HG02763 (cell line): ENCODE measurements at regions not wholly inside any gene's neighbourhood (a gene's known extent, or its start where the extent isn't known, plus 50 kb on each side); places are given as distances from the start of the nearest gene placed in this dataset.

ENCODE experiments used
- ATAC-seq: cut with Tn5 transposase; IDR thresholded peaks from one replicate; pipeline ENCODE4 v1.9.1; 2021; ENCODE audit warnings: mild to moderate bottlenecking, moderate library complexity; ENCODE audit not compliant: unreplicated experiment

DNA sequence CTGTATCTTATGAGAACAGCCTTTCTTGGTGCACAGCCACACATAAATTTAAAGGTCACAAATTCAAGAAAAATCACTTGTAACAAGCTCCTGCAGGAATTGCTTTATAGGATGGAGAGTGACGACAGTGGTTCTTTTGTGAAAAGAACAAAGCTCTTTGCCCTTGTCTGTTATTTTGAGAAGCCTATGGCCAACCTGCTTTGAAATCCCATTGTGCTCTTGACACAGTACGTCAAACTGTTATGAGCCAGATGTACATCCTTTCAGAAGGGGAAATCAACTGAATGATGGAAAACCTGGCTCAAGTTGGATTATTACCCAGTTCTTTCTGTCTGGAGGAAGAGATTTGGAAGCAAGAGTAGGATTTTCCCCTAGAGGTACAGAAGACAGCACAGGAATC, 1454.2 kb downstream of the ARAP2 start:
- no peak for ATAC-seq

DNA sequence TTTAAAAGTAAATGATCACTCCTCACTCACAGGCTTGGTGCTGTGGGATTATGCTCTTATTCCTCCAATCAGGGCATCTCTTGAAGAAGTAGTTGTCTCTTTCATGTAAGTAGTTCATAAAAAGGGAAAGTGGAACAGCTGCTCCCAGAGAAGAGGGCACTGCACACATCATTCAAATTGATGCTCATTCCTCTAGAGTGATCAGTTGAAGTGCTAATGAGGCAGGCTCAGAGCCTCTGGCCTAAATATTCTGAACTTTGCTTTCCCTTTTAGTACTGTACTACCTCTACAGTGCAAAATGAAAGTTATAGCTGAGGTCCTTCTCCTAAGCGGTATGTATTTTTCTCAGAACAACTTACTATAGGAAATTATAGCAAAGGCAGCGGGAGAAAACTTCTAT, 1453.1 kb downstream of the ARAP2 start:
- no peak for ATAC-seq

DNA sequence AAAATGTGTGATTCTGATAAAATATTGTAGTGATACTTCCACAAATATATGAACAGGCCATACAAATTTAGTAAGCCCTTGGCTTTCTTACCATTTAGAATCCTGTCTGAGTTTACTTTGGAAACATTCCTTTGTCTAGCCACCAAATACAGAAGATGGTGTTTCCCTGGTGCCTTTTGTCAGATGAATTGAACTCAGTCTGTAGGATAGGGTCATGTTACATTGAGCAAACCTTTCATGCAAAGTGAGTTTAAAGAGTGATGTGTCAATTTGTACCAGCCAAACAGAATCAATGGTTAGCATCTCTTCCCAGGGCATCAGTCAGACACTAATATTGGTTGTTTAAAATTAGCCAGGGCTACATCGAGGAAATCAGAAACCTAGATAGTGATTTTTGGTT, 1443.4 kb downstream of the ARAP2 start:
- no peak for ATAC-seq

DNA sequence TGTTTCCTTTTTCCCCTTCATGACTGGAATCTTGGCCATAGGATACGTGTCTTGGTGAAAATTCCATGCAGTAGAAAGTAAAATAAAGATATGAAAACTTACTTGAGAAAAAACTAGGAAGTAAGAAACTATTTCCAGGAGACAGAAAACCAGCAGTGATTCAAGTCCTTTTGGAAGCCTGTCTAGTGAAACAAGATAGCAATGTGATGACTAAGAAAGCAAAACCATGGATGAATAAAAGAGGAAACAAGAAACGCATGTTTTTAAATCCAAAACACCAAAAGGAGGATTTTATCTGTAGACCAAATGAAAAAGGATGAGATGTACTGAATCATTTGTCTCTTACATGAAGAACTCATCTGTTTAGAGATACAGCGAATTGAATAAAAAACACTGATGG, 1430.0 kb downstream of the ARAP2 start:
- ATAC-seq, result no peak

DNA sequence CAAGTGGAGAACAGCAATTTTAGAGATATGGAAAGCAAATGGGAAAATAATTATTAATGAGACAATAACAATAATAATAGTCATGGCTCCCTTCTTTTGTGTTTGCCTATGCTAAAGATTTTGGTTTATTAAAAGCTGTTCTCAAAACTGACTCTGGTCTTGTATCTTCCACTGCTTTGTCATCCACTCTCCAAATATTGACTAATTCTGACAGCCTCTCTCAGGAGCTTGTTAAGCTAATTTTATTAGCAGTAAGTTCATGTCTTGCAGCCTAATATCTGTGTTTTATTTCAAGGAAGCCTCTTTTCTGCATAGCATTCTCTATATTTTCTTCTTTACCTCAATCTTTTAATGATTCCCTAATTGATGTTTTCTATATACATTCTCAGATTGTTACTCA, 1419.8 kb downstream of the ARAP2 start:
- ATAC-seq, result no peak

DNA sequence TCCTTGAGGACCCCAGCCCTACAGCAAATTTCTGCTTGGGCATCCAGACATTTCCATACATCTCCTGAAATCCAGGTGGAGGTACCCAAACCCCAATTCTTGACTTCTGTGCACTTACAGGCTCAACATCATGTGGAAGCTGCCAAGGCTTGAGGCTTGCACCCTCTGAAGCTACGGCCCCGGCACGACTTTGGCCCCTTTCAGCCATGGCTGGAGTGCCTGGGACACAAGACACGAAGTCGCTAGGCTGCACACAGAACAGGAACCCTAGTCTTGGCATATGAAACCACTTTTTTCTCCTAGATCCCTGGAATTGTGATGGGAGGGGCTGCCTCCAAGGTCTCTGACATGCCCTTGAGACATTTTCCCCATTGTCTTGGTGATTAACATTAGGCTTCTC, 1417.7 kb downstream of the ARAP2 start:
- ATAC-seq, result no peak

DNA sequence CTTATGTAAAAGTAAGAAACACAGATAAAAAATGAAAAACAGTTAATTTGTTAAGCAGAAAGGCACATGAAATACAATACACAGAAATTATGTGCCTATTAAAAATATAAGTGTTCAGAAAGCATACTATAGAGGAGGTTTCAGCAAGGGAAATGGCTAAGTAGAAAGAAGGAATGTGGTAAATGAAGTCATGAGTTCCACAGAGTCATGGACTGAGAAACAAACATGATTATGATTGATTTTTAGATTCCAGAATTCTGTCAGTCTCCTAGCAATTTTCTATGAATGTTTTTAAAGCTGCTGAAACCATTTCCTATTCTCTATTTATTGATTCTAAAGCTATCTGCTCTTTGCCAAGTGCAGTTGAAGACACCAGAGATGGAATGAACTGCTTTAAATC, 1398.4 kb downstream of the ARAP2 start:
- ATAC-seq, result no peak

DNA sequence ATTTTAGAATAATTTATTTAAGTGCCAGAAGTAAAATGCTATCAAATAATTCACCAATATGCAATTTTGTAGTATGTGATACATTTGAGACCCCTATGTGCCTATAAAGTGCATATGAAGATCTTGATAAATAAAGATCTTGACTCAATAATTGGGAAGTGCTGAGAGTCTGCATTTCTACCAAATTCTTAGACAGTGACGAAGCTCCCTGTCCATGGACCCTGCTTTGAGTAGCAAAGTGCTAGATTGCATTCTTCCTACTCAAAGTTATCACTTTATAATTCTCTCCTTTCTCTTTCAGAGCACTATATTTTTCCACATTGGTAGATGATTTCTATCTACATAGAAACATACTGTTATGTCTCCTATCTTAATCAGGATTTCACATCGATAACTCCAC, 1393.9 kb downstream of the ARAP2 start:
- ATAC-seq, result no peak

DNA sequence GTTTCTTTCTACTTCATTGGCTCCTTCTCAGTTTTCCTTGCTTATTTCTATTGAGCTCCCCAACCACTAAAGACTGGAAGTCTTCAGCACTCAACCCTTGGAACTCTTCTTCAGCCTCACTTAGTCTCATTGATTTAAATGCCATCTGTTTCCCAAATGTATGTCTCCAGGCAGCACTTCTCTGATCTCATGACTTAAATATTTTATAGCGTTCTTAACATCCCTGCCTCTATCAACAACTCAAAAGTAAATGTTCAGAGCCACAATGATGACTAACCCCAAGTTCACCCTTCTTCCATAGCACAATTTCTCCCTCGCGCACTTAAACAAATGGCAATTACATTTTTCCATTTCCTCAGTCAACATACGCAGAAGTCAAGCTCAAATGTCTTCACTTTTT, 1393.3 kb downstream of the ARAP2 start:
- no peak for ATAC-seq

DNA sequence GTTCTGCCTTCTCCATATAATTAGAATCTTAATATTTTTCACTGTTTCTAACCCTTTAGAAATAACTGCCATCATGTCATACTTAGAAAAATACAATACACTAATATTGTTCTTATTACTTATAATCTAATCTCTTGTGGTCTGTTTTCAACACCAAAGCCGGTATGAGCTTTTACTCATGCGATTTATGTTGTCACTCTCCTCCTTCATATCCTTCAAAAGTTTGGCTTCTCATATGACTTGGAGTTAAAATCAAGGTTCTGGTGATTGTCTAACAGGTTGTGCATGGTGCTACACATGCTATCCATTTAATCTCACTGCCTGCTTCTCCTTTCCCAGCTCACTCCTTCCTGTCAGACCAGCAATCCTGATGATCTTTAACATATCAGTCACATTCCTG, 1392.9 kb downstream of the ARAP2 start:
- ATAC-seq, result no peak

DNA sequence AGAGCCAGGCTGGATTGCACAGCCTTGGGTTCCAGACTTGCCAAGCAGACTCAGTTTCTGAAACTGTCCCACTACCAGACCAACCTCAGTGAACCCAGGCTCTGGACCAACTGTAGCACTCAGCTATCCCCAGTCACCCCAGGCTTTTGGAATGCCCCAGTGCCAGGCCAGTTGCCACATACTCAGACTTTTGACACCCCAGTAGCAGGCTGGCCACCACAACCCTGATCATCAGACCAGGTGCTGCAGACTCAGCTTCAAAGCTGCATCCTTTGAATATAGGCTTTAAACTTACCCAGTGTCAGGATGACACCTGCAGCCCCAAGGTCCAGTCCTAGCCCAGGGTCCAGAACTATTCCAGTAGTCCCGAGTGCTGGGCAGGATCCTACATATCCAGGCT, 1389.9 kb downstream of the ARAP2 start:
- no peak for ATAC-seq

DNA sequence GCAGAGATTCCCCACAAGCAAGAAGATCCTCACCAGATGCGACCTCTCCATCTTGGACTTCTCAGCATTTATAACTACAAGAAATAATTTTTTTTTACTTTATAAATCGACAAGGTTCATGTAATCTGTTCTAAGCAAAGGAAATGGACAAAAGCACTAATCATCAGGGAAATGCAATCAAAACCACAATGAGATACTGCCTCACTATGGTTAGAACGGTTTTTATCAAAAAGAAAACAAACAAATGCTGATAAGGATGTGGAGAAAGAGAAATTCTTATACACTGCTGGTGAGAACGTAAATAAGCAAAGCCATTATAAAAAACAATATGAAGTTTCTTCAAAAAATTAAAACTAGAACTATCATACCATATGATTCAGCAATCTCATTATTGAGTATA, 1382.6 kb downstream of the ARAP2 start:
- no peak for ATAC-seq

DNA sequence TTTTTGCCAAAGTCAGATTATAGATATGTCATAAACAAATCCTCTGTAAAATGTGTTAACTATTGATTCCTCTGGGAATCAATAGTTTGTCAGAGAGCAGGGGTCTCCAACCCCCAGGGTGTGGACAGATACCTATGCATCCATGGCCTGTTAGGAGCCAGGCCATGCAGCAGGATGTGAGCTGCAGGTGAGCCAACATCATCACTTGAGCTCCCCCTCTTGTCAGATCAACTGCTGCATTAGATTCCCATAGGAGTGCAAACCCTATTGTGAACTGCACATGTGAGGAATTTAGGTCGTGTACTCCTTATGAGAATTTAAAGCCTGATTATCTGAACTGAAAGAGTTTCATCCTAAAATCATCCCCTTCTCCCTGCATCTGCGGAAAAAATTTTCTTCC, 1365.4 kb downstream of the ARAP2 start:
- no peak for ATAC-seq

DNA sequence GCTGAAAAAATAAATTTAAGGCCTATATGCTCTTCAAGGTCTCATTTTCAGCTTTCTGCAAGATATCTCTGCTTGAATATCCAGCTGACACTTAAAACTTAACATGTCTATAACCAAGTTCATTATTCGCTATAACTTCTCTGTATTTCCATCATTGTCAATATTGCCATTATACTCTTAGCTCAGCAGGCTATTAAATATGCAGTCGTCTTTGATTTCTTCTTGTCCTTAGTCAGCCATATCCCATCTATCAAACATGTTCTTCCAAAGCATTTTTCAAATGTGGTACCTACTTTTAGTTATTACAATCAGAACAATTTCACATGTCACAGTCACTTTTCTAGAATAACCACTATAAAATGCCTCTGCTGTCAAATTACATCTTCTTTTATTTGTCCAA, 1364.1 kb downstream of the ARAP2 start:
- no peak for ATAC-seq

DNA sequence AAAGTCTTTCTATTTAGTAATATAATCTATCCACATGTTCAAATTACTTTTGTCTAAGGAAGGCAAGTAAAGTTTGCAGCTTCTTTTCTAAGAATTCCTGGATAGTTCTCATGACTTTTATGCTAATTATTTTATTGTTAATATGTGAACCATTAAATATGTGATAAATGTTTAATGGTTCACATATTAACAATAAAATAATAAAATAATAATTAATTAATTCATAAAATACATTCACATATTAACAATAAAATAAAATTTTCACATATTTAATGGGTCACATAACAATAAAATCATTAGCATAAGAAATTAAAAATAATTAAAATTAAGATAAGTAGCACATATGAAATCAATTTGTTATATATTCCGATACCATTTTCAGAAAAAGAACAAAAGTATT, 1352.4 kb downstream of the ARAP2 start:
- no peak for ATAC-seq

DNA sequence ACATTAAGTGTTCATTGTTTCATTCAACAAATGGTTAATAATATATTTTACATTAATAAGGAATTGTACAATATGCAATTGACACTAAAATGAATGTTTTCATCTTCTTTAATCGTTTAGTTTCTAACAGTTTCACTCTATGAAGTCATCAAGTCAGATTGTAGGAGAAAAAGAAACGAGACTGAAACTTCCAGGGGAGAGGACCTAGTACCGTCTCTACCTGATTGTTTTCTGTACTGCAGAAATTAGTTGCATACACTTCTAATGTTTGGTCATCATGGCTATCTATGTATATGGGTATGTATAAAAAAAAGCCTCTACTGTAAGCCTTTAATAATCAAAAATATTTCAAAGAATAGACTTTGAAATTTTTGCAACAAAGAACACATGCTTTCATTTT, 1350.9 kb downstream of the ARAP2 start:
- ATAC-seq, result no peak

DNA sequence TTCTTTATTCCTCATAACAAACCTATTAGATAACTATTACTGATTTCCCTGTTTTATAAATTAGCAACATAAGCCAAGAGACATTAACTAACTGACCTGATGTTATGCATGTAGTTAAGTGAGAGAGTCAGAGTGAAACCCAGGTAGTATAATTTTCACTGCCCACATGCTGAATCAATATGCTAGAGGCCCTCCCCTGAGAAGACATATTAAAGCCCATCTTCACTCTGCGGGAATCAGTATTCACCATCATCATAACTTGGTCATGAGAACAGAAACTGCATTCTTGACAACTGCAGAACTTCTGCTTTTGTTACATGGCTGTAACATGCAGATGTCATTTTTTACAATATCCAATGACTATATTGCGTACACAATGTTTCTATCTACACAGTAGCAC, 1324.3 kb downstream of the ARAP2 start:
- no peak for ATAC-seq

DNA sequence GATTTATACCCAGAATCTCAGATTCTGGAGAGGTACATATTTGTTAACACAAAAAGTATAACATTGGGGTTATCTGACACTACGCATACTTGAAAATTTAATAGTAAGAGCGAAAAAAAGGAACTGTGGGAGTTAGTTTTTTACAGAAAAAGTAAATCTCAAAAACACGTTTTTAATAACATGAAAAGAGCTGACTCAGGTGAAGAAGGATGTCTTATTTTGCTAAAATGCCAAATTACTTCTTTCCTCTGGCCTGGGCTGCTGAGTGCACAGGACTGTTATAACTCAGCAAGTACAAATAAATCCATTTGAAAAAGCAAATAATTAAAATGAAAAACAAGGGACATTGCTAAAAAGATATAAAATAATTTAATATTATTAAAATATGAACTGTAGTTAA, 1322.9 kb downstream of the ARAP2 start:
- no peak for ATAC-seq

DNA sequence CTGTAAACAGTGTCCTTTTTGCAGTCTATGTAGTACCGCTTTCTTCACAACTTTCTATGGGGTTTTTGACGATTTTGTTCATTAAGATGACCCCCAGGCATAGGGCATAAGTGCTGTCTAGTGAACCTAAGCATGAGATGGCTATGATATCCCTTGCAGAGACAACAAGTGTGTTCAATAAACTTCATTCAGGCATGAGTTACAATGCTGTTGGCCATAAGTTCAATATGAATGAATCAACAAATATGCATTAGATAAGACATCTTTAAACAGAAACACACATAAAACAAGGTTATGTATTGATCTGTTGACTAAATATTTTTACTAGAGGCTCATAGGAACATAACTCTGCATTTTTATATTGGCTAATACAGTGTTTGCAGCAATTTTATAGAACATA, 1322.0 kb downstream of the ARAP2 start:
- ATAC-seq, result no peak

DNA sequence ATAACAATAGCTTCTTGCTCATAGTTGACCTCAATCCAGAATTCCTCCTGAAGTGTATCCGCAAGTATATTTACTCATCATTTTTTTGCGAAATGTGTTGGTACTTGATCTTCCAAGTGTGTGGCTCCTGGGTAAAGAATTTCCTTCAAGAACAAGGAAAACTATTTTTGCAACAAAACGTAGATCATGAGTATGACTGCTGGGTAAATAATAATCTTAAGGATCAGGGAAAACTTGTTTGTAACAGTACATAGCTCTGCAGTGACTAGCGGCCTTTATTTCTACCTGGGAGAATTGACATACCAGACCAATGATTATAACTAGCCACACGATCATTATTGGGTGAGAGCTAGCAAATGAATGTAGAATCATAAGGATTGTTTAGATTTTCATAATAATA, 1311.7 kb downstream of the ARAP2 start:
- no peak for ATAC-seq

DNA sequence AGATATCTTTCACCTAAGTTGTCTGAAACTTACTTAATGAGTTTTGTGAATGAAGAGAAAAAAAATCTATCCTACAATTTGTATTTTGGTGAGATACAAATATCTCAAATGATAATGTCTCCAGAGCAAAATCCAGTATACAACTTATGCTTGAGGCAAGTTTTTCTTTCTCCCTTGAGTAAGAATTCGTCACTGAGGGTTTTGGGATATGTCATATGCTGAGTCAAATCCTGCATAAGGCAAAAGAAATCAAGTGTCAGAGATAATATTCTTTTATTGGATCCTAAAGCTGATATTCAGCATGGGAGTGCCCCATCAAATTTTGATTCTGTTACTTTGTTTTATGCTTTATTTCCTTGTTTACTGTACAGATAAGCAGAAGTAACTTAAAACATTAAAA, 1308.6 kb downstream of the ARAP2 start:
- ATAC-seq, result no peak

DNA sequence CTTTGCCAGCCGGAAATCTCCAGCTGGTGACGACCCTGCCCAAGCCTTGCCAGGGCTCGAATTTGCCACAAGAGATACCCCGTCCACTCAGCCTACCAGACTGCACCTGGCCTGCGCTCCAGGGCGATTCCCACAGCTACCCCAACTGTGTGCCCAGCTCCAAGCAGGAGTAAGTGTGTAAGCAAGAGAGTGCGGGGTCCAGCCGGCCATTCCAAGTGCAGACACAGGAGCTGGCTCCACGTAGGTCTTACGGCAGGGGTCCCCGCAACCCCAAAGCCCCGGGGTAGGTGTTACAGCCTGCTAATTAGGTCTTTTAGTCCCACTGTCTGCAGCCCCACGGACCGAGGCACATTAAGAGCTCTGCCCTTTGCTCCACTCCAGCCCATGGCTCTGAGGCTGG, 1305.2 kb downstream of the ARAP2 start:
- ATAC-seq, result no peak

DNA sequence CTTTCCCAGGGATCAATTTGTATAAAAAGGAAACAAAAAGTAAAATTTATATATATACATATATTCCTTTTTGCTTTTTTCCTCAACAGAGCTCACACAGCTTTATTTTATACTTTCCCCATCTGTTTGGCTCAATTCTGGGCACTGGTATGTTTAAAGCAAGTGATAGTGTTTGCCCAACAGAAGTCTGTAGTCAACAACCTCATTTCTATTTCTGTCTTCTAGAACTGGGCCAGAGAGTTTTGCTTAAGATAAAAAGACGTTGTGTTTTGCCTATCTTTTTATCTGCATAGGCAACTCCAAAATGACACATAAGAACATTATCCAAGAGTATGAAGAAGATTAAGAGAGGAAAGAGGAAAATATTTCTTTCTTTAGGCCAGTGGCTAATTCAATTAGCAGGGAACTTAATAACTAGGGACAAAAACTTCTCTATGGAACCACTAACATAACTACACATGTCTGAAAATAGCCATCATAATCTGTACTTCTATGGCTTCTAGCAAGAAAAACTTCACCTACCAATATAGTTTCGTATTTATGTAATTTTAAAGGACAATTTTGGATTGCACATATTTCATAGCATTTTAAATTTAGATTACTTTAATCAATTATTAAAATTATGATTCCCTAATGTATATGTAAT, 1300.5 kb downstream of the ARAP2 start:
- no peak for ATAC-seq

DNA sequence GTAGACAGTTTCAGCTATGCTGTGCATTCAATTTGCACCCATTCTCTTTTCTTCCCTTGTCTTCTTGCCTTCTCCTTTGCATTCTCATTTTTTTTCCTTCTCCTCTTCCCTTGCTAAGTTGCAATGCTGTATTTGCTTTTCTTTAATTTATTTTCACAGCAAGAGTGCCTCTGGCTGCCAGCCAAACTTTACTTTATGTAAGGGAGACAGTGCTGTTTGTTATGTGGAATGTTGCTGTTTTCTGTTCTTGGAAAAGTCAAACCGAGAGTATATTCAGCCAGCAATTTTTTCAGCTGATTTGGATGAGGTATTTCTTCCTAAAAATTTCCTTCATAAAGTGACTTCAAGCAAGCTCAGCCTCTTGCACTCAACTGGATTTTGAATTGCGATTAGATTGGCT, 1293.4 kb downstream of the ARAP2 start:
- ATAC-seq, result no peak
